ENCODE measurements at regions not wholly inside any gene's neighbourhood (a gene's known extent, or its start where the extent isn't known, plus 50 kb on each side); places are given as distances from the start of the nearest gene placed in this dataset.

DNA sequence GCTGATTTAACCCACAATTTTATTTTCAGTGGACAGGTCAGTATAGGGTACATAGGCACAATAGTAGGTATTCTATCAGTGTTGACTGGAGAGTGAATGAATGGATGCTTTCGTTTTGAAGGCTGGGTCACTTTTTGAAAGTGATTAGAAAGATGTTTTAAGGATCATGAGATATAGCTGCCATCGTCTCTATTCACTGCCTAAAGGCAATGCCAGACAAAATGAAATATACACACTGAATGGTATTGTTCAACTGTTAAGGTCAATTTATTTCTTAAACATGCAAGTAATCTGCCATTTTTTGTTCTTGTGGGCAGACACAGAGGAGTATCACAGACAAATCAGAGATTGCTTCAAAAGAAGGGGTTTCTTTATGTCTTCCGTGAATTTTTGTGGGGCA lies 395.3 kb downstream of the VGLL3 start:
- no peak for TF ChIP-seq POLR2AphosphoS5 (IDR thresholded peaks at IDR 0.05)
- TF ChIP-seq, protein P1, sequence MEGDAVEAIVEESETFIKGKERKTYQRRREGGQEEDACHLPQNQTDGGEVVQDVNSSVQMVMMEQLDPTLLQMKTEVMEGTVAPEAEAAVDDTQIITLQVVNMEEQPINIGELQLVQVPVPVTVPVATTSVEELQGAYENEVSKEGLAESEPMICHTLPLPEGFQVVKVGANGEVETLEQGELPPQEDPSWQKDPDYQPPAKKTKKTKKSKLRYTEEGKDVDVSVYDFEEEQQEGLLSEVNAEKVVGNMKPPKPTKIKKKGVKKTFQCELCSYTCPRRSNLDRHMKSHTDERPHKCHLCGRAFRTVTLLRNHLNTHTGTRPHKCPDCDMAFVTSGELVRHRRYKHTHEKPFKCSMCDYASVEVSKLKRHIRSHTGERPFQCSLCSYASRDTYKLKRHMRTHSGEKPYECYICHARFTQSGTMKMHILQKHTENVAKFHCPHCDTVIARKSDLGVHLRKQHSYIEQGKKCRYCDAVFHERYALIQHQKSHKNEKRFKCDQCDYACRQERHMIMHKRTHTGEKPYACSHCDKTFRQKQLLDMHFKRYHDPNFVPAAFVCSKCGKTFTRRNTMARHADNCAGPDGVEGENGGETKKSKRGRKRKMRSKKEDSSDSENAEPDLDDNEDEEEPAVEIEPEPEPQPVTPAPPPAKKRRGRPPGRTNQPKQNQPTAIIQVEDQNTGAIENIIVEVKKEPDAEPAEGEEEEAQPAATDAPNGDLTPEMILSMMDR (IDR thresholded peaks at IDR 0.05): no peak
